Psoas muscle (tissue), 7 donors: ENCODE measurements at regions not wholly inside any gene's neighbourhood (a gene's known extent, or its start where the extent isn't known, plus 50 kb on each side); places are given as distances from the start of the nearest gene placed in this dataset.

Experiments used
- ATAC-seq, 4 donors: fragments of 200-7000 bp; cut with Tn5 transposase; one replicate each; pipeline ENCODE4 v1.9.1; 2020; ENCODE audit warnings: moderate library complexity in 3 of 4, mild to moderate bottlenecking in 2 of 4
- DNase-seq, 2 donors: peaks; one replicate each; pipeline ENCODE4 v3.0.0-alpha.2; 2020
- H3K27ac ChIP-seq: fragments of 200-600 bp; one replicate; pipeline ENCODE4 v1.8.0; 2022
- H3K27me3 ChIP-seq, 3 donors: fragments of 200-600 bp in 1 of 3; one replicate each; pipeline versions ENCODE4 v1.6.1 to v1.8.0; 2013 to 2022; ENCODE audit warnings: low read length in 2 of 3, mild to moderate bottlenecking in 2 of 3, moderate library complexity in 1 of 3; ENCODE audit not compliant: insufficient read depth in 3 of 3
- H3K36me3 ChIP-seq, 2 donors: fragments of 200-600 bp in 1 of 2; one replicate each; pipeline versions ENCODE4 v1.6.1 to v1.8.0; 2013 to 2022; ENCODE audit warnings: low read depth in 1 of 2, mild to moderate bottlenecking in 1 of 2, moderate library complexity in 1 of 2; ENCODE audit not compliant: insufficient read depth in 1 of 2
- H3K4me1 ChIP-seq: fragments of 200-600 bp; one replicate; pipeline ENCODE4 v1.8.0; 2022
- H3K4me3 ChIP-seq: fragments of 200-600 bp; one replicate; pipeline ENCODE4 v1.8.0; 2022; ENCODE audit warnings: mild to moderate bottlenecking
- H3K9me3 ChIP-seq: fragments of 200-600 bp; one replicate; pipeline ENCODE4 v1.8.0; 2022
- CTCF ChIP-seq: fragments of 200-600 bp; IDR thresholded peaks from one replicate; pipeline ENCODE4 v1.8.0; 2022; ENCODE audit warnings: antibody characterized with exemption
- WGBS, 3 donors: extraction: QIAGEN DNeasy Blood & Tissue Kit; methylation state at CpG; one replicate each; pipeline versions ENCODE4 v1.1.6 to v1.1.7; 2013; 5-methylcytosine and 5-hydroxymethylcytosine counted together
- intact Hi-C, 2 donors: fragments of 100-400 bp; cut with DNase I; formaldehyde crosslinking; loops; one replicate each; pipeline versions ENCODE4 v1.11.0 to v1.14.2; 2022
- donor health status: healthy with polysubstance abuse.
- donor health status: DM: no; HTN: no; CAD: no; lungs with moderate emphysema.
- donor health status: Bipolar disorder and iron deficiency.
- donor health status: healthy.
- donor health status: DM: yes; HTN: yes; CAD: no.
- donor health status: DM: no; HTN: no; CAD: no.
- donor health status: DM: yes; HTN: yes; CAD: no.

- intact Hi-C loops: no loop called here
- H3K27ac ChIP-seq: no peak overlapping the region
- TF ChIP-seq CTCF: no peak
- H3K4me3 ChIP-seq: no peak overlapping the region
- 92 to 94% (median 93%) methylated on average over 3 of the region's 3 CpGs for WGBS, 3 donors
- ATAC-seq: no peak
- no peaks in the 10 kb centered on the region for H3K36me3 ChIP-seq
- peaks cover under 1% of the 10 kb centered on the region for H3K4me1 ChIP-seq
- H3K27me3 ChIP-seq: no peaks in the 10 kb centered on the region
- H3K9me3 ChIP-seq: no peaks in the 10 kb centered on the region
- no peak for DNase-seq
Measured at GRCh38 chr1:101100674-101101073, 75.1 kb upstream of the DPH5 start.

GRCh38 chr1:101098907-101099306, 73.3 kb upstream of the DPH5 start:
- 56 to 93% (median 88%) methylated on average over 2 of the region's 2 CpGs for WGBS, 3 donors
- H3K27ac ChIP-seq: no peak overlapping the region

GRCh38 chr1:101098327-101098726, 72.7 kb upstream of the DPH5 start:
- Histone ChIP-seq H3K27me3 (no peaks in the 10 kb centered on the region), H3K9me3 (no peaks in the 10 kb centered on the region), H3K4me3 (no peak overlapping the region), H3K4me1 (no peaks in the 10 kb centered on the region), H3K36me3 (no peaks in the 10 kb centered on the region), H3K27ac (no peak overlapping the region)
- ATAC-seq (no peak), DNase-seq (no peak)
- WGBS, 3 donors: 93 to 95% (median 95%) methylated on average over 2 of the region's 2 CpGs
- intact Hi-C loops: no loop called here
- TF ChIP-seq CTCF: no peak

More at GRCh38 chr1:101098907-101099306, 73.3 kb upstream of the DPH5 start:
- intact Hi-C loops: no loop called here
- no peak for TF ChIP-seq CTCF
- Histone ChIP-seq H3K4me1 (no peaks in the 10 kb centered on the region), H3K4me3 (no peak overlapping the region), H3K9me3 (no peaks in the 10 kb centered on the region), H3K27me3 (no peaks in the 10 kb centered on the region), H3K36me3 (no peaks in the 10 kb centered on the region)
- ATAC-seq (no peak), DNase-seq (no peak)

- WGBS, 3 donors: 90 to 96% (median 92%) methylated on average over 2 of the region's 2 CpGs
- no peaks in the 10 kb centered on the region for H3K27me3 ChIP-seq
- no peak overlapping the region for H3K4me3 ChIP-seq
- TF ChIP-seq CTCF: no peak
- ATAC-seq (no peak), DNase-seq (no peak)
- H3K9me3 ChIP-seq: no peaks in the 10 kb centered on the region
- intact Hi-C loops: no loop called here
- no peaks in the 10 kb centered on the region for H3K36me3 ChIP-seq
- no peaks in the 10 kb centered on the region for H3K4me1 ChIP-seq
- no peak overlapping the region for H3K27ac ChIP-seq
Measured at GRCh38 chr1:101089613-101090338, 64.2 kb upstream of the DPH5 start.

GRCh38 chr1:101088431-101088830, 62.8 kb upstream of the DPH5 start:
- intact Hi-C loops: no loop called here
- no peaks in the 10 kb centered on the region for H3K36me3 ChIP-seq
- no peak for ATAC-seq
- H3K27me3 ChIP-seq: no peaks in the 10 kb centered on the region
- H3K9me3 ChIP-seq: no peaks in the 10 kb centered on the region
- no peak for DNase-seq
- H3K4me3 ChIP-seq: no peak overlapping the region
- 87 to 97% (median 94%) methylated on average over 1 of the region's 1 CpG for WGBS, 3 donors
- no peak overlapping the region for H3K27ac ChIP-seq
- TF ChIP-seq CTCF: no peak
- no peaks in the 10 kb centered on the region for H3K4me1 ChIP-seq
